Small intestine (tissue), 7 donors: ENCODE measurements at regions not wholly inside any gene's neighbourhood (a gene's known extent, or its start where the extent isn't known, plus 50 kb on each side); places are given as distances from the start of the nearest gene placed in this dataset.

Experiments
- DNase-seq, 2 donors: peaks; one replicate each; pipeline versions ENCODE4 v3.0.0 to v3.0.0-alpha.2; 2013
- FAIRE-seq: peaks from 2 replicates; lab custom pipeline; 2012; peaks lifted over from hg19 to GRCh38; lab: Jason Lieb, UNC
- H3K27ac ChIP-seq, 3 donors: one replicate each; pipeline ENCODE4 v1.5.1; 2013; ENCODE audit warnings: low read length in 2 of 3, mild to moderate bottlenecking in 2 of 3, control low read depth in 1 of 3, inconsistent platforms in 1 of 3, low read depth in 1 of 3, moderate library complexity in 1 of 3
- H3K27me3 ChIP-seq, 3 donors: one replicate each; pipeline ENCODE4 v1.6.1; 2013; ENCODE audit warnings: low read length in 3 of 3, inconsistent platforms in 1 of 3; ENCODE audit not compliant: control insufficient read depth in 3 of 3, insufficient read depth in 3 of 3
- H3K36me3 ChIP-seq, 3 donors: one replicate each; pipeline ENCODE4 v1.6.1; 2013; ENCODE audit warnings: low read length in 3 of 3, inconsistent platforms in 1 of 3, low read depth in 1 of 3, mild to moderate bottlenecking in 1 of 3, moderate library complexity in 1 of 3; ENCODE audit not compliant: control insufficient read depth in 3 of 3, insufficient read depth in 2 of 3
- H3K4me1 ChIP-seq, 3 donors: one replicate each; pipeline ENCODE4 v1.6.1; 2013; ENCODE audit warnings: low read length in 2 of 3, inconsistent platforms in 1 of 3, low read depth in 1 of 3, mild to moderate bottlenecking in 1 of 3, moderate library complexity in 1 of 3; ENCODE audit not compliant: control insufficient read depth in 3 of 3, insufficient read depth in 2 of 3
- H3K4me3 ChIP-seq, 3 donors: one replicate each; pipeline ENCODE4 v1.5.1; 2013; ENCODE audit warnings: low read length in 3 of 3, control low read depth in 1 of 3, inconsistent platforms in 1 of 3, low read depth in 1 of 3, mild to moderate bottlenecking in 1 of 3, moderate library complexity in 1 of 3
- H3K9me3 ChIP-seq, 2 donors: one replicate each; pipeline ENCODE4 v1.6.1; 2013; ENCODE audit warnings: low read depth in 1 of 2, low read length in 1 of 2; ENCODE audit not compliant: control insufficient read depth in 2 of 2, insufficient read depth in 1 of 2
- WGBS, 3 donors: extraction: QIAGEN DNeasy Blood & Tissue Kit; methylation state at CpG; one replicate each; pipeline ENCODE4 v1.1.7; 2013; 5-methylcytosine and 5-hydroxymethylcytosine counted together
- donor health status: healthy with polysubstance abuse.
- donor health status: control.
- donor health status: control.
- donor health status: Bipolar disorder and iron deficiency.
- donor health status: healthy.

- 41 to 75% (median 53%) methylated on average over 5 of the region's 5 CpGs for WGBS, 3 donors
- no peak overlapping the region for H3K27ac ChIP-seq
- no peak for FAIRE-seq
Measured at GRCh38 chr22:48670731-48671130, 1156.9 kb downstream of the BRD1 start.

DNA sequence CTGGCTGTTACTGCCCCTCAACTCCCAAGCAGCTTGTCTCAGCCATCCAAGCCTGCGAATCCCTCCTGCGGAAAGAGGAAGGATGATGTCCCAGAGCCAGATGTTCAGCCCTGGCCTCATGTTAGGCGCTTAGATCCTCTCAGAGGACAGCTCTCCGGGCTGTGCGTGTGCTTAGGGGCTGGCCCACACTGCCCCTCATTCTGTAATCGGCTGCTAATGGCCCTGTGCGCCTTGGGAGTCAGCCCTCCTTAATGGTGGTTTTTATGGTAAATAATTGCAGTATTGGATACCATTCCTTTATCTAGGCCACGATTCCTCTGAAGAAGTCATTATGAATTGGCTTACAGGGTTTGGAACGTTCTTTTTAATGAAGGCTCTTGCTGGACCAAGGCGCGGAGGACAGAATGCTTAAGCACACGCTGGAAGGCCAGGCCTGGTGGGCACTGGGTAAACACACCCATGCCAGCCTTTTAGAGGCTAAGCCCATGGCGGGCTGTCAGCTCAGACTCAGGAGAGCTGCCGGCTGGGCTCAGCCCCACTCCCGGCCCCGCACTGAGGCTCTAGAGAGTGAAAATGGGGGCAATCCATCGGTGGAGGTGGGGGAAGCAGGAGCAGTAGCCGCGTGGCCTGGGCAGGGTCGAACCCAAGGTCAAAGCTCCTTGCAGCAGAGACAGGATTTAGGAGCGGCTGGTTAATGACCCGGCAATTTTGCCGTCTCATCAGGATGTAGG, 1157.5 kb downstream of the BRD1 start:
- H3K27ac ChIP-seq, result no peak overlapping the region
- no peaks in the 10 kb centered on the region for H3K36me3 ChIP-seq
- H3K4me1 ChIP-seq, result no peaks in the 10 kb centered on the region
- no peak for FAIRE-seq
- H3K4me3 ChIP-seq, result no peak overlapping the region
- 82 to 86% (median 83%) methylated on average over 23 of the region's 23 CpGs for WGBS, 3 donors
- no peak for DNase-seq
- no peaks in the 10 kb centered on the region for H3K9me3 ChIP-seq
- H3K27me3 ChIP-seq, result no peaks in the 10 kb centered on the region

More at GRCh38 chr22:48670731-48671130, 1156.9 kb downstream of the BRD1 start:
- no peak for DNase-seq
- Histone ChIP-seq H3K4me3 (no peak overlapping the region), H3K36me3 (no peaks in the 10 kb centered on the region), H3K9me3 (no peaks in the 10 kb centered on the region), H3K4me1 (no peaks in the 10 kb centered on the region), H3K27me3 (no peaks in the 10 kb centered on the region)

DNA sequence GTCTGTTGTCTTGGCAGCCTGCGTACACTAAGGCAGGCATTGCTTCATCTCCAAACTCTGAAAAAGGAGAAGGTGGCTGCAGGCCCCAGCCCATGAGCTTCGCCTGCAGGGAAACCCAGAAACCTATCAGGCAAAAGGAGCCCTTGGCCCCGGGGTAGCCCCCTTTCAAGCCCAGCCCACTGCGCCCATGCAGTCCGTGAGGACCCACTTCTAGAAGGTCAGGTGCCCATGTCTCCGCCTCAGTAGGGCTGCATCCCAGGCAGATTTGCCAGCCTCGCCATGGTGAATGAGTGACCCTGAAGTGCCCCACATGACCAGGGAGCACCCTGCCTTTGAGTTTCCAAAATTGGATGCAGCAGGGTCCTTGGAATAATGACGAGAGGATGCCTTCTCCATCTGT, 1158.4 kb downstream of the BRD1 start:
- Histone ChIP-seq H3K4me3 (no peak overlapping the region), H3K36me3 (no peaks in the 10 kb centered on the region), H3K9me3 (no peaks in the 10 kb centered on the region), H3K27ac (no peak overlapping the region), H3K27me3 (no peaks in the 10 kb centered on the region), H3K4me1 (no peaks in the 10 kb centered on the region)
- DNase-seq (no peak), FAIRE-seq (no peak)
- WGBS, 3 donors, result 54 to 89% (median 65%) methylated on average over 8 of the region's 8 CpGs

DNA sequence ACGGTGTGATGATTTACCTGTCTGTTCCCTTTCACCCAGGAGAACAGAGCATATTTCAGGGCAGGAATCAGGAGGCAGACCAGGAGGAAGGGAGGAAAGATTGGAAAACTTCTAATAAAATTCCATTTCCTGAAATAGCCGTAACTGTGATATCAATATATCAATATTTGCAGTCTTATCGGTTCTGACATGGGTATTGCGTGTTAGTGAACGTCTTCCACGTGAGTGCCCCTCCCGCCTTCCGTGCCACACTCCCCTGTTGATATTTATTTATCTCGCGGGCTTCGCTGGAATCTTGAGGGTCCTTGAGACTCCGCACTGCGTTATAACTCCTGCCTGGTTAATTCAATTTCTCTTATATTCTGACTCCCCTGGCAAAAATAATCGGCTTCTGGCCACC, 1160.4 kb downstream of the BRD1 start:
- Histone ChIP-seq H3K36me3 (no peaks in the 10 kb centered on the region), H3K9me3 (peaks cover 0 to 3% of the 10 kb centered on the region in 2 donors), H3K4me1 (no peaks in the 10 kb centered on the region), H3K4me3 (no peak overlapping the region), H3K27ac (no peak overlapping the region), H3K27me3 (no peaks in the 10 kb centered on the region)
- DNase-seq, result no peak
- 65 to 82% (median 67%) methylated on average over 14 of the region's 14 CpGs for WGBS, 3 donors
- FAIRE-seq, result no peak

- no peak for DNase-seq
- H3K9me3 ChIP-seq, result peaks cover 0 to 3% of the 10 kb centered on the region in 2 donors
- no peak overlapping the region for H3K27ac ChIP-seq
- no peak for FAIRE-seq
- H3K4me1 ChIP-seq, result no peaks in the 10 kb centered on the region
- H3K27me3 ChIP-seq, result no peaks in the 10 kb centered on the region
- H3K4me3 ChIP-seq, result no peak overlapping the region
- 72 to 86% (median 84%) methylated on average over 9 of the region's 9 CpGs for WGBS, 3 donors
- no peaks in the 10 kb centered on the region for H3K36me3 ChIP-seq
Measured at GRCh38 chr22:48666620-48667019, 1161.1 kb downstream of the BRD1 start.

- Histone ChIP-seq H3K4me3 (no peak overlapping the region), H3K9me3 (peaks cover 0 to 3% of the 10 kb centered on the region in 2 donors), H3K4me1 (no peaks in the 10 kb centered on the region), H3K27ac (no peak overlapping the region), H3K27me3 (no peaks in the 10 kb centered on the region), H3K36me3 (no peaks in the 10 kb centered on the region)
- no peak for FAIRE-seq
- DNase-seq, result no peak
- 83 to 90% (median 89%) methylated on average over 22 of the region's 22 CpGs for WGBS, 3 donors
Measured at GRCh38 chr22:48665311-48665995, 1162.2 kb downstream of the BRD1 start.

DNA sequence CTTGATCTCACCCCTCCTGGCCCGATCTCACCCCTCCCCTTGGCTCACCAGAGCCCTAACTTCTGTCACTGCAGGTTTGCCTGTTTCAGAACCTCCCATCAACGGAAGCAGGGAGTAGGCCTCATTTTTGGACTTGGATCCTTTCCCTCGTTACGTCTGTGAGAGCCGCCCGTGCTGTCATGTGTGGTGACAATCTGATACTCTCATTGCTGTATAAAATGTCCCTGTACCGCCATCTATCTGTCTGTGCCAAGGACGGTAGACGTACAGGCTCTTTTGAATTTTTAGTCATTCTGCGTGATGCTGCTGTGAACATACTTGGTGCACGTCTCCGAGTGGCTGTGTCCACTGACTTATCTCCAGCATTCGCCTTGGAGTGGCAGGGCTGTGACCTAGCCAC, 1163.1 kb downstream of the BRD1 start:
- Histone ChIP-seq H3K9me3 (peaks cover 0 to 3% of the 10 kb centered on the region in 2 donors), H3K27me3 (no peaks in the 10 kb centered on the region), H3K4me1 (no peaks in the 10 kb centered on the region), H3K27ac (no peak overlapping the region), H3K4me3 (no peak overlapping the region), H3K36me3 (no peaks in the 10 kb centered on the region)
- FAIRE-seq, result no peak
- DNase-seq, result no peak
- 84 to 92% (median 89%) methylated on average over 13 of the region's 13 CpGs for WGBS, 3 donors

DNA sequence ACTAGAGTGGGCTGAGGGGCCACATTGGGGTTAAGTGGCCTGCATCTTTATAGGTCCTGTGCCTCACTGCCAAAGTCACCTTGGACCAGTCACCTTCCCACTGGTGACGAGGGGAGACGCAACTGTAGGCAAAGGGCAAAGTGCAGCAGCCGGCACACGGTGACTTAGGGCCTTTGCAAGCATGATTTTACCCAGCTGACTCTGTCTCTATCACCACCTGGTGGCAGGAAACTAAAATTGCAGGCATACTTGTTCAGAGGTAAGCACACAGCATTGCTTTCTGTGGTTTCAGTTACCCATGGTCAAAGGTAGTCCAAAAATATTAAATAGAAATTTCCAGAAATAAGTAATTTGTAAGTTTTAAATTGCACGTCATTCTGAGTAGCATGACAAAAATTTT, 1164.4 kb downstream of the BRD1 start:
- 24 to 54% (median 34%) methylated on average over 5 of the region's 5 CpGs for WGBS, 3 donors
- FAIRE-seq (no peak), DNase-seq (peak in 1 of 2 donors; percentile 40)
- Histone ChIP-seq H3K9me3 (peaks cover 0 to 3% of the 10 kb centered on the region in 2 donors), H3K4me3 (no peak overlapping the region), H3K27ac (no peak overlapping the region), H3K36me3 (no peaks in the 10 kb centered on the region), H3K27me3 (no peaks in the 10 kb centered on the region), H3K4me1 (no peaks in the 10 kb centered on the region)
